Inflammatory macrophage (primary cell): ENCODE measurements at regions not wholly inside any gene's neighbourhood (a gene's known extent, or its start where the extent isn't known, plus 50 kb on each side); places are given as distances from the start of the nearest gene placed in this dataset.
A peak's percentile ranks its signal among the peaks of the same experiment; 100 is the strongest.
"Not testable (repeated sequence)": the region's sequence is repeated elsewhere in the genome, so short reads cannot be mapped to it uniquely, and the experiment has no call there.

Experiments
- DNase-seq, 2 donors: peaks; one replicate each; pipeline ENCODE4 v3.0.0-alpha.2; 2020 to 2022

GRCh38 chr11:72525466-72525865 lies 91.1 kb upstream of the CLPB start:
- DNase-seq, result peak; percentile 54

DNA sequence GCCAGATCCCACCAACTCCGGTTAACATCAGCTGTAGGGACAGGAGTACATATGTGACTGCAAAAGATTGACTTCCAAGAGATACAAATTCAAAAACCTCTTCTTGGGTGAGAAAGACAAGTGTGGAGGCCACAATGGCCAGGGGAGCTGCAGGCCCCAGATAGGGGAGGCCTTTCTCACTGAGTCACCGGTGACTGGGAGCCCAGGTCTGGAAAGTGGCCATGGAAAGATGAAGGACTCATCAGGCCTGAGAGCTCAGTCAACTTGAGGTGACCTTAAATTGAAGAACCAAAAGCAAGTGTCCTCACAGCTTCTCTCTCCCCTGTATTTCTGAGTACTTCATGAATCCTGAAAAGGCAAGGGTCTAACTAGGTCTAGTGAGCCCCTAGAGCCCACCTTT lies 90.4 kb upstream of the CLPB start:
- DNase-seq, result no peak

GRCh38 chr11:72523991-72524390 lies 89.7 kb upstream of the CLPB start:
- DNase-seq, result no peak

GRCh38 chr11:72522186-72522585 lies 87.9 kb upstream of the CLPB start:
- DNase-seq, result no peak

DNA sequence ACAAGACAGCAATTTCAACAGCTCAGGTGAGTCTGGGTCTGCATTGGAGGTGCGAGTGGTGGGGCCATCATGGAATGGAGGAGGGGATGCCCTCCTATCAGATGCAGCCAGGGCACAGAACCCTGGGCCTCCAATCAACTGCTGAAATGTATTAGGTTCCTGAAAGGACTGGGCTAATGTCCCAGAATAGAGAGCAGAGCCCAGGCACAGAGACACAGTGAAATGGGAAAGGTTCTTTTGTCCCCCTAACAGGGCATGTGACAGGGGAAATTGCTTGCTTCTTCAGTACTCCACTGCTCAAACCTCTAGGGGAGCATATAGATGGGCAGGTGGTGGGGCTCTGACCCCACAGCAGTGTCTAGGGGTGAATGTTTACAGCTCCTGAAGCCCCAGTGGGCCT lies 87.3 kb upstream of the CLPB start:
- no peak for DNase-seq

DNA sequence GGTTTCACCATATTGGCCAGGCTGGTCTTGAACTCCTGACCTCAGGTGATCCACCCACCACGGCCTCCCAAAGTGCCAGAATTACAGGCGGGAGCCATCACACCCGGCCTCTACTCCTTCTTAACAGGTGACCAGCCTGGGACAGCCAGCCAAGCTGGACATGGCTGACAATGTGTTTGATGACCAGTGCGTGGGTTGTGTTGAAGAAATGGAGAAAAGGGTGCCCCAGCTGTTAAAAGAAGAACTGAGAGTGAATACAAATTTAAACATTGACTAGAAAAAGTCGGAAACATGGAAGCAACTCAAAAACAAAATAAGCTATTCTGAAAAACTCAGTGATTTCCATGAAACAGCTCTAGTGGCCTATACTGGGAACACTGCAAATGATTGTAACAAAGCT lies 86.5 kb upstream of the CLPB start:
- DNase-seq, result peak; percentile 41 to 53

- not testable (repeated sequence) for DNase-seq
Measured at GRCh38 chr11:72519882-72520281, 85.6 kb upstream of the CLPB start.

DNA sequence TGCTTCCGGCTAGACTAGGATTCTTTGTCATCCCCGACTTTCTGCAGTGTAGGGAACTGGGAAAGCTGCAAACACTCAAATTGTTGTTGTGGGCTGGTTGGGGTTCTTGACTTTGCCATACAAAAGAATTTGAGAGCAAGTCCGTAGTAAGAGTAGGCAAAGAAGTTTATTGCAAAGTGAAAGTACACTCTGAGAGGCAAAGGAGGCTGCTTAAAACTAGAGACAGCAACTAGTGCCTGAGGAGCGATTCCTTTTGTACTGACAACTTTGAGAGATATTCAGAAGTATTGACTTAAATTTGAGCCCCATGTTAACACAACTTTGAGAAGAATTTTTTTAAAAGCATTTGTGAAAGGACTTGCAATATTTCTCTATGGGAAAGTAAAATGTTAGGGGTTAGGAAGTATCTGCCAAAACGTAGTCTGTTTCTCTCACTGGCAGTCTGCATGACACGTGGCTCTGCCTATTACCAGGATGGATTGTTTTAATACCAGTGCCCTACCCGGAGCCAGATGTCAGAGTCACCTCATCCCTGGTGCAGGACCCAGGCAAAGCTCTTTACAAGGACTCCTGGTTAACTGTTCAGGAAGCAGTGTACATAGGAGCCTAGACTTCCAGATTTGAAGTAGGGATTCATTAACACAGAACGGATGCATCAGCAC lies 85.0 kb upstream of the CLPB start:
- no peak for DNase-seq

DNA sequence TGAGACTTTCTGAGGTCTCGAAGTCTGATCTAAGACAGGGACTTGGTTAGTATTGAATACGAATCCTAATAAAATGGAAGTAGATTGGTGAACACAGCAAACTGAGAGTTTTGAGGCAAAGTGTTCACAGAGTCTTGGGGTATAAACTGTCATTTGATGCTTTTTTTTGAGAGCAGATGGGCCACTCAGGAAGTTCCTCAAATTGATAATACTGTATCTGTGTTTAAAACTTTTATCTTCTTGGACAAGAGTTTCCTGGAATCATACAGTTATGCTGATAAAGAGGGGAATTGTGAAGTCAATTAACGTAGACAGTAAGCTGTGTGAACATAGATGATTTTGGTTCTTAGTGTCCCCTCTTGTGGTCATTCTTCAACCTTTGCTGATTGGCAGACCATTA lies 80.0 kb upstream of the CLPB start:
- DNase-seq, result no peak

GRCh38 chr11:72513411-72513810 lies 79.1 kb upstream of the CLPB start:
- no peak for DNase-seq

DNA sequence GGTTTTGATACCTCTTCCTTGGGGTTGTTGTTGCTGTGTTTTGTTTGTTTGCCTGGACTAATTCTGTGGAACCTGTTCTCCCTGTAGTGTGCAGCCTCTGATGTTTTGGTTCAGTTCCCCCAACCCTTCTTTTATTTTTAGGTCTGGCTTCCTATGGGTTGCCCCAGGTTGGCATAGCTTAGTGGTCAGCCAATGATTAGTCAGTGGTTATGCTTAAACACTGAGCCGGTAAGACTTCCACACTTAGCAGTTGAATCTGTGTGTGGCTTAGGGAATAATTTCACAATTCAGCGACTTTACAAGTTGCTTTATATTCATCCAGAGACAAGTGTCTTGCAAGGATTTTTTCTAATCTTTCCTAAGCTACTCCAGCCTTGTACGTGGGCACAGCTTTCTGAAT lies 78.6 kb upstream of the CLPB start:
- DNase-seq, result no peak

DNA sequence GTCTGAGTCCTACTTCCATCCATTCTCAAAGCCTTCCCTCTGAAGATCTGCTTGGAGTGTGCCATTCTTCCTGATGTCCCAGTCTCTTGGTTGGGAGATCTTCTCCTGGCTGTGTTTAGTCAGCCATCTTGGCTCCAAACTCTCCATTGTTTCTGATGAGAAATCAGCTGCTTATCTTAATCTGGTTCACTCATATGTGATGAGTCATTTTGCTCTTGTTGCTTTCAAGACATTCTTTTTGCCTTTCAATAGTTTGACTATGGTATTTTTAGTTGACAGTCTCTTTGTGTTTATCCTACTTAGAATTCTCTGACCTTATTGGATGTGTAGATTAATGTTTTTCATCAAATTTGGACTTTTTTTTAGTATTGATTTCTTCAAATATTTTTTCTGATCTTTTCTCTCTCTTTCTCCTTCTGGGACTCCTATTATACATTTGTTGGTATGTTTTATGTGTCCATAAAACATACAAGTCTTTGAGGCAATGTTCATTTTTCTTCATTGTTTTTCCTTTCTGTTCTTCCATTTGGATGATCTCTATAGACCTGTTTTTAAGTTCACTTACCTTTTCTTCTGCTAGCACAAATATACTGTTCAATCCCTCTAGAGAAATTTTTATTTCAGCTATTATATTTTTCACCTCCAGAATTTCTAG lies 77.2 kb upstream of the CLPB start:
- no peak for DNase-seq

DNA sequence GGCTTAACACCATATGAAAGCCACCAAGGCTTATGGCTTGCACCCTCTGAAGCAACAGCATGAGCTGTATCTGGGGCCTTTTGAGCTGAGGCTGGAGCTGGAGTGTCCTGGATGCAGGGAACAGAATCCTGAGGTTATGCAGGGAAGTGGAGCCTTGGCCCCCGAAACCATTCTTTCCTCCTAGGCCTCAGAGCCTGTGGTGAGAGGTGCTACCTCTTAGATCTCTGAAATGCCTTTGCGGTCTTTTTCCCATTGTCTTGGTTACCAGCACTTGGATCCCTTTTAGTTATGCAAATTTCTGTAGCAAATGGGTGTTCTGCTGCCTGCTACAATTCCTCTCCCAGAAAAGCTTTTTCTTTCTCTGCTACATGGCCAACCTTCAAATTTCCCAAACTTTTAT lies 72.7 kb upstream of the CLPB start:
- no peak for DNase-seq

DNA sequence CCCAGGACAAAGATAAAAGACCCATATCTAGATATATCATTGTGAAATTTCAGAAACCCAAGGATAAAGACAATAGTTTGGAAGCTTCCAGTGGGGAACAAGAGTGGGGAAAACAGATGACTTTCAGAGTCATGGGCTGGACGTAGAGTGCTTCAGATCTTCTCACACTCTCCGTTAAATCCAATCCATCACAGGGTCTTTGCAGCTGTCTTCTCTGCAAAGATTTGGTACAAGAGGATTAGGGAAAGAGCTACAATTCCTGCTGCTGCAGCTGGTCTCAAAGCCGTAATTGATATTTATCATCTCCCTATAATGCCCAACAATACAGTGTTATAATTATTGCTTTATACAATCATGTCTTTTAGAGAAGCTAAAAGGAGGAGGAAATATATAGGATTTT lies 63.4 kb upstream of the CLPB start:
- no peak for DNase-seq

DNA sequence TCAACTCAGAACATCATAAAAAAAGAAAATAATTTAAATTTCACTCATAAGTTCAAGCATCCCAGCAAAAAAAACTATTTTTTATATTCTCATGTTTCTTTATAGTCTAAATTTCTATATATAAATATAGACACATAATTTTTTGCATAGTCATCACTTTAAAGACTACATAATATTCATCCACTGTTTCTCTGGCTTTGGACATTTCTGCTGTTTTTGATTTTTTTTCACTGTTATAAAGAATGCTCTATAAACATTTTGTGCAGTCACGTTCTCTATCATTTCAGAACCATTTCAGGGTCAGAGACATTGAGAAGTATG lies 59.7 kb upstream of the CLPB start:
- DNase-seq, result no peak

DNA sequence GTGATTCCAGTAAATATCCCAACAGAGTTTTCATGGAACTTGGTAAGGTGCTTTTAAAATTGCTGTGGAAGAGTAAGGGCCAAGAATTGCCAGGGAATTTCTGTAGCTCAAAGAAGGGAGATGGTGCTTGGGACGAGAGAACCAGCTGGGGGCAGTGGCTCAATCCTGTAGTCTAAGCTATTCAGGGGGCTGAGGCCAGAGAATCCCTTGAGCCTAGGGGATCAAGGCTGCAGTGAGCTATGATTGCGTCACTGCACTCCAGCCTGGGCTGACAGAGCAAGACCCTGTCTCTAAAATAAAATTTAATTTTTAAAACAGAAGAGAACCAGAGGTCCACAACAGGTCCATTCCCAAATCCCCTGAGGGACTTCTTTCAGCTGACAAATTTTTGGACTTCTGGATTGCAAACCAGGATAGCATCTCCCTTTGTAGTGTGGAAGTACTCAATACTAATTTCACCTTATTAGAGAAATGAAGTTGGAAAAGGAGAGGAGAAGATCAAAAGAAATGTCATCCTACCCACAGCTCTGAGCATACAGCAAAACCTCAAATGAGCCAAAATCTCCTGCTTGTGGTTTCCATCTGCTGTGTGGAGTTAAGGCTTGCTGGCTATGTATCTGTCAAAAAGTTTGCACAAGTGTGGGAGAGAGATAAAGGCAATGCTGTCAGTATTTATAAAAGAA lies 59.2 kb upstream of the CLPB start:
- DNase-seq, result no peak

DNA sequence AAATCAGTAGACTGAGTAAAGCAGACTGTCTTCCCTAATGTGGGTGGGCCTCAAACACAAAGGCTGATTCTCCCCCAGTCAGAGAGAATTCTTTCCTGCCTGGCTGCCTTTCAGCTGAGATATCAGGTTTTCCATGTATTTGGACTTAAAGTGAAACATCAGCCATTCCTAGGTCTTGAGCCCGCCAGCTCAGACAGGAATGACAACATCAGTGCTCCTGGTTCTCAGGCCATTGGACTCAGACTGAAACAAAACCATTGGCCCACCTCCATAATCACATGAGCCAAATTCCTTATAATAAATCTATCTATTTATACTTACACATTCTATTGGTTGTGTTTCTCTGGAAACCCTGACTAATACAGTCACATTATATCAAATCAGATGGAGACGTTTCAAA lies 56.7 kb upstream of the CLPB start:
- DNase-seq, result no peak
